Lower leg skin (tissue), 3 donors: ENCODE measurements at regions not wholly inside any gene's neighbourhood (a gene's known extent, or its start where the extent isn't known, plus 50 kb on each side); places are given as distances from the start of the nearest gene placed in this dataset.

Source experiments
- POLR2A ChIP-seq, 2 donors: fragments of 450-650 bp; IDR thresholded peaks; one replicate each; pipeline ENCODE4 v1.6.1; 2016 to 2017; ENCODE audit warnings: antibody characterized with exemption in 2 of 2, mild to moderate bottlenecking in 1 of 2, moderate library complexity in 1 of 2
- TF ChIP-seq, protein P1 (sequence below), 3 donors: fragments of 450-650 bp; IDR thresholded peaks; one replicate each; pipeline ENCODE4 v1.5.1; 2016; ENCODE audit warnings: antibody characterized with exemption in 3 of 3, mild to moderate bottlenecking in 3 of 3, moderate library complexity in 2 of 3

DNA sequence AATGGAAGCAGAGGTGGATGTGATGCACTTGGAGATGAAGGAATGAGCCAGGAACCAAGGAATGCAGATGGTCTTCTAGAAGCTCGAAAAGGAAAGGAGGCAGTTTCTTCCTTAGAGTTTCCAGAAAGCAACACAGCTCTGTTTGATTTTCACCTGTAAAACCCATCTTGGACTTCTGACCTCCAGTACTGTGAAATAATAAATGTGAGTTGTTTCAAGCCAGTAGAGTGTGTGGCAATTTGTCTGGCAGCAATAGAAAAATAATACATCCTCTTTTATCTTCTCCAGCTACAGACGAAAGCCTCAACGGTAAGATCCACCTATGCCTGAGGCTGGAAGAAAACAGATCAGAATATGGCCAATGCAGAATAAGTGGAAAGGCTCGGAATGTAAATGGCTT is 199.7 kb downstream of the HINT1 start:
- TF ChIP-seq, protein P1, sequence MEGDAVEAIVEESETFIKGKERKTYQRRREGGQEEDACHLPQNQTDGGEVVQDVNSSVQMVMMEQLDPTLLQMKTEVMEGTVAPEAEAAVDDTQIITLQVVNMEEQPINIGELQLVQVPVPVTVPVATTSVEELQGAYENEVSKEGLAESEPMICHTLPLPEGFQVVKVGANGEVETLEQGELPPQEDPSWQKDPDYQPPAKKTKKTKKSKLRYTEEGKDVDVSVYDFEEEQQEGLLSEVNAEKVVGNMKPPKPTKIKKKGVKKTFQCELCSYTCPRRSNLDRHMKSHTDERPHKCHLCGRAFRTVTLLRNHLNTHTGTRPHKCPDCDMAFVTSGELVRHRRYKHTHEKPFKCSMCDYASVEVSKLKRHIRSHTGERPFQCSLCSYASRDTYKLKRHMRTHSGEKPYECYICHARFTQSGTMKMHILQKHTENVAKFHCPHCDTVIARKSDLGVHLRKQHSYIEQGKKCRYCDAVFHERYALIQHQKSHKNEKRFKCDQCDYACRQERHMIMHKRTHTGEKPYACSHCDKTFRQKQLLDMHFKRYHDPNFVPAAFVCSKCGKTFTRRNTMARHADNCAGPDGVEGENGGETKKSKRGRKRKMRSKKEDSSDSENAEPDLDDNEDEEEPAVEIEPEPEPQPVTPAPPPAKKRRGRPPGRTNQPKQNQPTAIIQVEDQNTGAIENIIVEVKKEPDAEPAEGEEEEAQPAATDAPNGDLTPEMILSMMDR (IDR thresholded peaks at IDR 0.05): no peak
- no peak for TF ChIP-seq POLR2A (IDR thresholded peaks at IDR 0.05)
